ENCODE measurements at regions not wholly inside any gene's neighbourhood (a gene's known extent, or its start where the extent isn't known, plus 50 kb on each side); places are given as distances from the start of the nearest gene placed in this dataset.

DNA sequence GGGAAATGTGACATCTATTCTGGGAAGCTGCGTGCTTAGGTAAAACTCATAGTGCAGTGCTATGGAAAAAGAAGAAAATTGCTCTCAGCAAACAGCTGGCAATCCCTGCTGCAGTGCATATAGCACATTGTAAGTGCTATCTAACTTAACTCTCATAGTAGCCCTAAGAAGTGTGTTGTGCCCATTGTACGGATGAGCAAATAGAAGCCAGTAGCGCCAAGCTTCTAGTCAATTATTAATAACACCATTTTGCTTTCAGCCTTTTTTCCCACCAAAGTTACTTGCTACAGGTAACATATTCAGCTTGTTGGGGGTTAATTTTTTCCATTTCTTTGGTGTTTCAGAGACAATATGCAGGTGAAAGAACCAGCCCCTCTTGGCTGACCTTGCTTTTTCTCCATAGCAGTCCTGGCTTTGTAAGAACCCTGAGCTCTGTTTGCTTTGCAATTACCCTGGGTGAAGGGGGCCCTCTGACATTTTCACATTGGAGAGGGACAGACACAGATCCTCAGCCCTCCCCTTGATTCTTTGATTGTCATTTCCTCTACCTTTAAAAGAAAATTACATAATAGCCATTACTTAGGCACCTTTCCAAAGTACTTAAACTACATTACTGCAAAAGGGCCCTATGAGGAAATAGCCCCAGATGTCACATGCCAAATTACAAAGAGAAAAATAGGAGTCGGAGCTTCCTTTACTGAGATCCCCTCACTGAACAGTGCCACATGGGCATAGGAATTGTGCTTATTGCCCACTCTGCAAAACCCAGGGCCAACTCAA is 576.2 kb upstream of the TBX3 start:
- no peak for DNase-seq (ENCODE audit: low spot score)

DNA sequence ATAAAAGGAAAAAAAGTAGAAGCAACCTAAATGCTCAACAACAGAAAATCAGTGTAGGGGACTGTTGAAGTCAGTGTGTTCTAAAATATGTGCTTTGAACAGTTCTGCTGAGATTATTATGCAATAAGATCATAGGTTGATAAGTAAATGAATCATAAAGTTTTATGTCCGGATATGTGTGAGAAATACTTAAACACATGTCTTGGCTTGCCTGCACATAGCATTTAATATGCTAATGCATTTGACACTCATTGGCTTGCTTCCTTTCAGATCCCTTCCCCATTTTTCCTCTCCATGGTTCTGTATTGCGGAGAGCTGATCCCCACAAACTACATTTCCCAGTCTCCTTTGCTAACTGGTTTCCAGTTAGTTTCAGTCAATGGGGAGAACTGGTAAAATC is 573.8 kb upstream of the TBX3 start:
- no peak for DNase-seq (ENCODE audit: low spot score)

DNA sequence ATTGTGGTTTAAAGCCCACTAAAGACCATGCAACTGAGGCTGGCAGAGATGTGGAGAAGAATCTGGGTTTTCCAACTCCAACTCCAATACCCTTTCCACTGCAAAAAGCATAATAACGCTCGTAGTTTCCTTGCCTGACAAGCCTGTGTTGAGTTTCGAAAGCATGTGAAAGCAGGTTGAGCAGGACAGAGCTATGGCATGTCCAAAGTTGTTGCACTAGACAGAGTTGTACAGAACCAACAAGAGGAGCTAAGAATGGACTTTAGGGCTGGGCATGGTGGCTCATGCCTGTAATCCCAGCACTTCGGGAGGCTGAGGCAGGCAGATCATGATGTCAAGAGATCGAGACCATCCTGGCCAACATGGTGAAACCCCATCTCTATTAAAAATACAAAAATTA is 572.0 kb upstream of the TBX3 start:
- no peak for DNase-seq (ENCODE audit: low spot score)

DNA sequence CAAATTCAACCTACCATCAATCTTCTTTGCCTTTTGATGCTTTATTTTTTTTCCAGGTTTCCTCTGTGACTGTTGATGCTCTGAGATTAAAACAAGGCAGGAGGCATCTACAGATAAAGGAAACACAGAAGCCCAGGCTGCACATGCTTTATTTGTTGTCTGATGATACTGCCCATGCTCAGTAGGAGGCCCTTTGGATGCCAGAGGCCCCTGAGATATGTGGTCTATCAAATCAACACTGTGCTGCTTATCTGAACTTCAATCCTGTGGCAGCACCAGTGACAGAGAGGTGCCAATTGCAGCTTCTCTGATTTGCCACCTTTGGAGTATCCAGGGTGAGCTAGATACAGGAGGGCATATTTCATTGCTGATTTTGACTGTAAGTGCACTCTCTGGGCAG is 571.3 kb upstream of the TBX3 start:
- DNase-seq (ENCODE audit: low spot score): no peak

DNA sequence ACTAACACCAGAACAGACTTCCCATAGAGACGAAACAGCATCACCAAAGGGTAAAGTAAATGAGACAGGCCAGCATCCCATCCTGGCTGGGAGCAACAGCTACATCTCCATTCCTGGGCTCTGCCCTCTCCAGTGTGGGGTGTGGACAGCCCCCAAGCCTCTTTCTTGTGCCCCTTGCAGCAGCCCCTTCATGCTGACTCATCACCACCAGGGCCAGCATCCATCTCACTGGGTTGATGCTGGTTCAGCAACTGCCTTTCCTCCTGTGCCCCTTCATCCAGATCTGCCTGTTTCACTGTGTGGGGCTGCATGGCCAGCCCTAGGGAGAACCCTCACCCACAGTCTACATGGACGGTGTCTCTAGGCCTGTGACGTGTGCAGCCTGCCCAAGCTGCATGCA is 569.1 kb upstream of the TBX3 start:
- DNase-seq (ENCODE audit: low spot score): no peak

DNA sequence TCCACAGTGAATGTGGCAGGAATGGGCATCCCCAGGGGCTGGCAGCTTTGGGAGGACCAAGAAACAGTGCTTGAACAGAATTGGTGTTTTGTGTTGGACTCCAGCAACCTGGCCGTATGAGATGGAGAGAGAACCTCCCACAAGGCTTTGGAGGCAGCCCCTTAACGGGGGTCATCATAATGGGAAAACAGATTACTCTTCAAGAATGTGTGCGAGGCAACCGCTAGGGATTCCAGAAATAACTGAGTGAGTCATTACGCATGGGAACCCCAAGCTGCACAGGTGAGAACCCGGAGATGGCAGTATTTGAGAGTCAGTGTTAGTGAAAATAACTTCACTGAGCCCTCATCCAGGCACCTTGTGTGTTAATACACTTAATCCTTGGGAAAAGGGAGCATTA is 567.8 kb upstream of the TBX3 start:
- no peak for DNase-seq (ENCODE audit: low spot score)

DNA sequence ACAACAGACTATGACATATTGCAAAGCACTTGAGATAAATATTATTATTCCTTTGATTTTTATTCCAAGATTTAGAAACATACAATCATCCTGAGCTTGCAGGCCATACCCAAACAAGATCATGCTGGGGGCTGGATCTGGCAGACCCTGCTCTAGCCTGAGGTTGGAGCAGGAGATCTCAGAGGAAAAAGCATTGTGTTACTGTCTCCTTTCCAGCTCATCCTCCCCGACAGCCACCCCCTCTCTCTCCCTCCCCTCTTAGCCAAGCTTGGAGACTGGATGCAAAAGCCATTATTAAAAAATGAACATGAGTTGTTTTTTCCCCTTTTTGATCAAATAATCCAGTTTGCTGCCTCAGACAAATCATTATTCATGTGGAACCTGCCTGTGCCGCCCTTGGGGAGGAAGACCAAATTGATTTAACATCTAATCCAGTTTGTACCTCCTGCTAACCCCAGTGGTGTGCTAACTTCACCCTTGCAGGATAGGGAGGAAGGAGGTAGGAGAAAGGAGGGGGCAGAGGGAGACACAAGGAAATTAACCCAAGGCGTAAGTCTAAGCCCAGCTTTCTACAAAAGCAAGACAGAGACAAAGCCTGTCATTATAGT is 565.8 kb upstream of the TBX3 start:
- DNase-seq (ENCODE audit: low spot score): no peak

DNA sequence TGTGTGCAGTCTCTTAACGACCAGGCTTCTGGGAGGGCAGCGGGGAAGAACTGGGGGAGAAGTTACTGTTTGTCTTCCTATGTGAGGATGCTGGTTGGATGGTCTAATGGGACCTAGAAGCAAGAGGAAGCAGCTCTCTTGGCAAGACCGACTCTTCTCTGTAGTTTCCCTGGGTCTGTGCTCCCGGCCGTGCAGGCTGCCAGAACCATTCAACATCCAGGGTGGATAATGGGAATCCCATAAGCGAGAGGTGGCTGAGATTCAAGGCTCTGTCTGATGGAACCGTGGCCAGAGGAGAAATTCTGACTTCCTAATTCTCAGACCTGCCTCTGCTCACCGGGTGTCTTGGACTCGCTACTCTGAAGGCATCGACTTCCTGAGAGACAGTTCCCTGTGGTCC is 561.0 kb upstream of the TBX3 start:
- DNase-seq (ENCODE audit: low spot score): no peak

DNA sequence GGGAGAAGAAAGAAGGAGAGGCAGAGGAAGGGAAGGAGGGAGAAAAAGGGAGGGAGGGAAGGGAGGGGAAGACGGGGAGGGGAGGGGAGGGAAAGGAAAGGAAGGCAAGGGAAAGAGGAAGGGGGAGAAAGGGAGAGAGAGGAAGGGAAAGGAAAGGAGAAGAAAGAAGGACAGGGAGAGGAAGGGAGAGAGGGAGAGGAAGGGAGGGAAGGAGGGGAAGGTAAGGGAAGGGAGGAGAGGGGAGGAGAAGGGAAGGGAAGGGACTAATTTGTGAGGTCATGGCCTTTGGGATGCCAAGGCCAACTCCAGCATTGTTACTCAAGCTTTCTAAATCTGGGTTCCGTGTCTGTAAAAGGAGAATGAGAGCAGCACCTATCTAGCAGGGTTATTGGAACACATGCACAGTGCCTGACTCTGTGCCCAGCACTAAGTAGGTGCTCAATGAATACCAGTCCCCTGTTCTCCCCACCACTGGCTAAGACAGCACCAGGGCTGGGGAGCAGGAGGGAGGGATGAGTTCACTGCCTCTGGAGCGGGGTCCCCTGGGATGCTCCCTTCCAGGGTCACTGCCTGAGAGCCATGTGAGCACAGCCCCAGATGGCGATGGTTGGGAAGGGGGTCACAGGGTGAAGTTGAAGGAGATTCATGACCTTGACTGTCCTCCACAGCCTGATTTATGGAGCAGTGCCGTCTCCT is 560.1 kb upstream of the TBX3 start:
- DNase-seq (ENCODE audit: low spot score): no peak

DNA sequence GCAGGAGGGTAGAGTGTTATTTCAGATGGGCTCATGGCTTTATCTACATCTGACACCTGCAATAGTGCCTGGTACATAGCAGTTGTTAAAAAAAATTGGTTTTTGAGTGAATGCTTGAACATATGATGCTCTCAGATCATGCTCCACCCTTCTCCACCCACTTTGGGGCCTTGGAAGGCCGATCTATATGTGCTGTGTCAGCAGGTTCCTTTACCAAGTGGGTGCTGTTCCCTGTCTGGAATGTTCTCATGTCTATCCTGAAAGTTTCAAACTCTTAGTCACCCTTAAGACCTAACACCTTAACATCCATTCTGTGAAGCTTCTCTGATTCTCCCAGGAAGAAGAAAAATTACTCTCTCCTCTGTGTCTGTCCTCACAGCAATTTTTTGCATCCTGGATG is 556.3 kb upstream of the TBX3 start:
- no peak for DNase-seq (ENCODE audit: low spot score)

DNA sequence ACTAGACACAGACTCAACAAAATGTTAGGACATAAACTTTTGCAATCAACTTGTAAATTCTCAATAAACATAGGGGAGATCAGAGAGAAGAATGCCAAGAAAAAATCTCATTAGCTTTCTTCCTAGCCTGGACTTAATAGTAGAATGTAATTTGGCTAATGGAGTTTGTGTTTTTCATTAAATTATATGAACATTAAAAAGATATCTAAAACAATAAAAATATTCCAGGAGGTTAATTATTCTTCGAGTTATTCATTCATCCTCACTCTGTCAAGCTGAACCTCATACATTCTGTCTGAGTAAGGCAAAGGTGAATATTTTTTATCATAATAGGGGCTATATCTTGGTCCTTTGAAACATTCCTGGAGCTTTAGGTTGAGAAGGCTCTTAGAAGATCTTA is 551.9 kb upstream of the TBX3 start:
- no peak for DNase-seq (ENCODE audit: low spot score)

DNA sequence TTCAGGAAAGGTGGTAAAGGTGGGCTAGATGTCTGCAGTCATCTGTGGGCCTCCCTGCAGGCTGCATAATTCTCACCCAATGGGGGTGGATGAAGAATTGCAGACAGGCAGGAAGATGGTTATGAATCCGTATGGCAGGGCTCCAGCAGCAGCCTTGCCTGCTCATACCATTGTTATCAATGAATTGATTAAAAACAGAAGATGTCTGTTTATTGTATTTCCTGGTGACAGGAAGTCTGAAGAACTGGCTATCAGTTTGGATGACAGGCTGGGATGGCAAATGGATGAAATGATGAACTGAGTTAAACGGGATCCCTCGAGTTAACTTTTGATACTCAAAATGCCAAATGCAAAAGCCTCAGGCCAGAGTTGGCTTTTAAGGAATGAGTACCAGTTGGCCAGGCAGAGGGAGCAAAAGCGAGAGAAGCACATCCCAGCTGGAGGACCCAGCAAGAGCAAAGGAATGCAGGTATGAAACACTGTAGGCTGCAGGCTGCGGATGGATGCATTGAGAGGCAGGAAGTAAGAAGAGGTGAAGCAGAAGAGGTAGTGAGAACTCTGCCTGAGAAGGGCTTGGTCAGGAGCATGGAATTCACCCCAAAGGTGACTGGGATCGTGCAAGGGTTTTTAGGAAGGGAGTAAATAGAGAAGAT is 550.0 kb upstream of the TBX3 start:
- DNase-seq (ENCODE audit: low spot score): no peak

DNA sequence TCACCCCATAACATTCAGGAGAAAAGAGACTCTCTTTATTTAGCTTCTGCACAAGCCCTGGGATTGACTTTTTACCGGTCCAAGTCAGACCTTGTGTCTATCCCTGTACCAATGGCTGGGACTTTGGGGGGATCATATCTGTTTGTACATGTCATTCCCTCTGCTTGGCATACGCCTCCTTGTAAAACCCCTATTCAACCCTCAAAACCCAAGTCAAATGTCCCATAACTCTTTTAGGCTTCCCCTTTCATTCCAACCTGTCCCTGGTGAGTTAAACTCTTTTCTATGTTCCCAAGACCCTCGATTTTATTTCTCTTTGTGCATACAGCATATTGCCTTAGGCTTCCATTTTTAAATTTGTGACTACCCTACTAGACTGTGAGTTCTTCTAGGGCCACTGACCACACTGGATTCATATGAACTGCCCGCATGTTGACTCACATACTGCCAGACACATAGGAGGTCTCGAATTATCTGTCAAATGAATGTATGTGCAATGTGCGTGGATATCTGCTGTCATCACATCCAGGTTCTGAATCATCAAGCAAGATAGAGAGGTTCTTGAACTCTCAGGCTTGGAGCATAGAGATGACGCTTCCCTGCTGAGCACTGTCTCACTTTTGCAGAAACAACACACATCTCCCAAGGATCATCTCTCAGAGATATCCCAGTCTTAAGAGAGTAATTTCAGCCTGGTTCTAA is 548.6 kb upstream of the TBX3 start:
- no peak for DNase-seq (ENCODE audit: low spot score)

DNA sequence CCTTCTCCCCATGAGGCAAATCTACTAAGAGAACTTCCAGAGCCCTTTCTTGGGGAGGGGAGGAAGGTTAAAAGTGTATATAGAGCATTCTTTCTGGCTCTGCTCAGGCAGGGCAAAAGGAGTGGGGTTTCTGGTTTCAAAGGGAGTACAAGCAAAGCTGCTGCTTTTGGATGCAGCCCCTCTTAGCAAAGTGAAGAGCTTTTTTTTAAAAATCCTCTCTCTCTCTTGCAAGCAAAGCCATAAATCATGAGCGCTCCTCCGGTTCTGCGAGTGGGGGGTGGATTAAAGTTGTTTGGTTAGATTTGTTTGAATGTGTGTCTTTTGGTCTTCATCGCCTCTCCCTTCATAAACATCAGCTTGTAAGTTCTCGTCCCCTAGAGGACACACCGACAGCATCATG is 546.6 kb upstream of the TBX3 start:
- no peak for DNase-seq (ENCODE audit: low spot score)

DNA sequence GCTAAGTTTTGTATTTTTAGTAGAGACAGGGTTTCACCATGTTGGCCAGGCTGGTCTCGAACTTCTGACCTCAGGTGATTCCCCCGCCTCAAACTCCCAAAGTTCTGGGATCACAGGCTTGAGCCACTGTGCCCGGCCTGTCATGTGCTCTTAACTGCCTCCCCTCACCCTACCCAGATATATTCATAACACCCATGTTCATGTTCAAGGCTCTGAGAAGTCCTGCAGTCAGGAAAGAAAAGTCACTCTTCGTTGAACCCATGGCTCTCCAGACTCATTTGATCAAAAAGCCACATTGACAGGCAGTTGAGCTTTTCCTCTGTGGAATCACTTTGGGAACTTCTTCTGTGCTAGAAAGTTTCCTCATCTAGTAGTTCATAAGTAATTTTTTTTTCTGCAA is 545.5 kb upstream of the TBX3 start:
- DNase-seq (ENCODE audit: low spot score): no peak

DNA sequence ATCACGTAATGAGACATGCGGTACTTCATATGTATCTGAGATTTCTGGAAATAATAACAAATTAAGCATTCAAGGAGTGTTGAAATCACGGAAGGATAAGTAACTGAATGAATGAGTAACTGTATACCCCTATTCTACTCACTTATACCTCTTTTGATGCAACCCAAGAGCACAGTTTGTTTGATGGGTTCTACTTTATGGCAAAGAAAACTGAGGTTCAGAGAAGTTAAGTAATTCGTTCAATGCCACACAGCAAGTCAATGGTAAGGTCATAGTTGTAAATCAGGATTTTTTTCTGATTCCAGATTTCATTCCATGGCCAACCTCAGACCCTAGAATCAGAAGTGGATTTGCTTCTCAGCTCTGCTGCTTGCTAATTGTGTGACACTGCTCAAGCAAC is 544.5 kb upstream of the TBX3 start:
- no peak for DNase-seq (ENCODE audit: low spot score)

DNA sequence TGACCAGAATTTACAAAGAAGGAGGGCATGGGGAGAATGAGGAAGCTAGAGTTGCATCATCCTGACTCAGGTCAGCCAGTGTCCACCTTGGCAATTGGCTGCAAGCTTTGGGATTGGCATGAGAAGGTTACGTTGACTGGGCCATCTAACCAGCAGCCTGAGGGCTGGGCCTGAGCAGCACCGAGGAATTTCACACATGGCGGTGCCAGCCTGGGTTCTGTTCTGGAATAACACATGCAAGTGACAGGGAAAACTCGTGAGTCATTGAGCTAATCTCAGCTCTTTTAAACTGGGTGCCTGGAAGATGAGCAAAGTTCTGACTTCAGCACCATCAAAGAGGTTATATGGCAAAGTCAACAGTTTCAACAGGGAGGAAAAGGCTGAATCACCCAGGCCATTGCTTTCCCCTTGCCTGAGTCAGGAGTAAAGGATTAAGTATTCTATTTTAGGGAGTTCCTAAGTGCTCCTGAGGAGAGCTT is 543.2 kb upstream of the TBX3 start:
- DNase-seq (ENCODE audit: low spot score): no peak

DNA sequence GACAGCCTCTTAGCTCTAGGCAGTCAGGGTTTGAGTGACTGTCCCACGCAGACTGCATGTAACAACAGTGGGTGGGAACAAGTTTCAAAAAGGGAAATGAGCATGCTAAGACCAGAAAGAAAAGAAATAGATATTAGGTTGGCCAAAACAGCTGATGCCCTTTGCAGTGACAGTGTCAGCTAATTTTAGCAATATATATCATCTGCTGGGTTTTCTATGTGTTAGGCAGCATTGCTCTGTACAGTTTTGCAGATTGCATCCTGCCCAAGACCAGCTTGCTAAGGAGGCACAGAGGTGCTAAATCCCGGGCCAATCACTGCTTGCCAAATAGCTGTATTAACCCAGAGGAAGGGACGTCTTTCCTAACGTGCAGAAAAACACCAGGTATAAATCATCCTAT is 541.9 kb upstream of the TBX3 start:
- no peak for DNase-seq (ENCODE audit: low spot score)

DNA sequence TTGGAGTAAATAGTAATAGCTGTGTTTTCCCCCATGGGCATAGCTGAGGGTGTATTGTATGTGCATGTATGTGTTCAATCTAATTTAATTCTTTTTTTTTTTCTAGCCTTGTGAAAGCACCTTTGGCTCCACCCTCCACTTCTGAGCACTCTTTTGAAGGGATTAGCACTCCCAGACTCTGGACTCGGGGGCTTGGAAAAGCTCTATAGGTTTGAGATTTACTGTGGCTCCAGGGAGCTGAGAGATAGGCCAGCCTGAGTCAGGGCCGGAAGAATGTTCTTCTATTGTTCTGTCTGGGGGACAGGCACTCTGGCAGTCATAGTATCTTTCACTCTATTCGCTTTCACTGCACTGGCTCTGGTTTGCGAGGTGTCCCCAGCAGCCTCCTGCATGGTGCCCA is 540.0 kb upstream of the TBX3 start:
- DNase-seq (ENCODE audit: low spot score): no peak

DNA sequence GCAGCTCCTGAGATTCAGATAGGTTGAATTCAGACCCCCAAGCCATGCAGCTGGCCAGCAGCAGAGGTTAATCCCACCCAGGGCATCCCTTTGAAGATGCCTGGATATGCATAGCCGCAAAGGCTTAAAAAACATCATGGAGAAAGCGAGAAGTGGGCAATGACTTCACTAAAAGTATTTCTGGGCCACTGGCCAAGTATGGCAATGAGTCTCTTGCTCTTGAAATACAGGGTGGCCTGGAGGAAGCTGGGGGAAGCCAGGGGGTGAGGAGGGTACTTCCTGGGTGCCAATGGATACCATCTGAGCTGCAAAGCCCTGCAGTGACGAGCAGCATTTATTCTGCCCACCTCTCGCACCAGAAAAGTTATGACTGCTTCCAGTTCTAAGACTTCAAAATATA is 539.3 kb upstream of the TBX3 start:
- no peak for DNase-seq (ENCODE audit: low spot score)

DNA sequence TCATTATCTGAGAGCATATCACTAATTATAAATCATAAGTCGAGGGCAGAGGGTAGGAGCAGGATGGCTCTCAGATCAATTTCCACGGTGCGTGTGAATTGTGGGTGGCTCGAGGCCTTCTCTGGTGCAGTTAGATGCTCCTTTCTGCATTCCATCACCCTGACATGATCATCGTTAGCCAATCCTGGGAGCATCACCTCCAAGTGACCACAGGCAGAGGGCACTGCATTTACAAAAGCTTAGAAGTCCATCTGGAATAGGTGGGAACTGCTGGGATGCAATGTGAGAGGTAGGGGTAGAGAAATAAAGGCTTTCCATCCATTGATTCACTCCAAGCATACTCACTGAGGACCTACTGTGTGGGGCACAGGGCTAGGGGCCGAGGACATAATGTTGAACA is 538.2 kb upstream of the TBX3 start:
- DNase-seq (ENCODE audit: low spot score): no peak

DNA sequence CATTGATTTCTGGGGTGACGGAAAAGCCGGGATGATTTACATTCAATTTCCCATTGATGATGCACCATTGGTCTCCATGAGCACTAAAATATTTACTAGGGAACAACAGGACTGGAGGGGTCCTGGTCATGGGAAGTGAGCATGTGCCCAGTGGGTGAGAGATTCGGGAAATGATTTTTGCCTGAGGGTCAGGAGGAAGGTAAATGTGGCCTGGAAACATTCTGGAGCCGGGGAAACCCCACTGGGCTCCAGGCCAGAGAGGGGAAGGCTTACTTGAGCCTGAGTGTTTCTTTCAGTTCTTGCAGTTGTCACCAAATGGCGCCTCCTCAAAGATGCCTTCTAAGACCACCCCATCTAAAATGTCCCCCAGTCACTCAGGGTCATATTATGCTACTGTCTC is 532.3 kb upstream of the TBX3 start:
- no peak for DNase-seq (ENCODE audit: low spot score)
